Fibroblast of villous mesenchyme (primary cell): ENCODE measurements at regions not wholly inside any gene's neighbourhood (a gene's known extent, or its start where the extent isn't known, plus 50 kb on each side); places are given as distances from the start of the nearest gene placed in this dataset.

ENCODE experiments used
- DNase-seq: peaks from one replicate; pipeline ENCODE4 v3.0.0-alpha.2; 2010; ENCODE audit warnings: low read depth
- H3K4me3 ChIP-seq: 2 replicates; pipeline ENCODE4 v1.5.1; 2011; ENCODE audit warnings: low read depth, mild to moderate bottlenecking, low read length
- CTCF ChIP-seq: IDR thresholded peaks from 2 replicates; pipeline ENCODE4 v1.5.1; 2012; ENCODE audit warnings: low read depth, mild to moderate bottlenecking, low read length; ENCODE audit not compliant: insufficient read depth

GRCh38 chr12:89070603-89071002, 281.7 kb downstream of the DUSP6 start:
- no peak for DNase-seq
- no peak for TF ChIP-seq CTCF
- no peak overlapping the region for H3K4me3 ChIP-seq

- H3K4me3 ChIP-seq, result no peak overlapping the region
- no peak for TF ChIP-seq CTCF
- peak; percentile 55 for DNase-seq
These were observed 282.9 kb downstream of the DUSP6 start for GRCh38 chr12:89069431-89069830.

- peak; percentile 81 for DNase-seq
- TF ChIP-seq CTCF, result no peak
- H3K4me3 ChIP-seq, result no peak overlapping the region
These were observed 284.7 kb downstream of the DUSP6 start for GRCh38 chr12:89067421-89068187.

- no peak for TF ChIP-seq CTCF
- no peak for DNase-seq
- no peak overlapping the region for H3K4me3 ChIP-seq
These were observed 287.5 kb downstream of the DUSP6 start for GRCh38 chr12:89064780-89065179.

GRCh38 chr12:89064151-89064550, 288.1 kb downstream of the DUSP6 start:
- no peak for TF ChIP-seq CTCF
- peak; percentile 50 for DNase-seq
- H3K4me3 ChIP-seq, result no peak overlapping the region

- no peak for TF ChIP-seq CTCF
- no peak for DNase-seq
- H3K4me3 ChIP-seq, result no peak overlapping the region
These were observed 289.3 kb downstream of the DUSP6 start for GRCh38 chr12:89062996-89063395.
